Stimulated activated memory B cell treated with anti-CD40 and anti-IgM and Interleukin-4, amounts not matched to agents 10 μg/mL and 1 μg/mL and 100 μg/mL, for 72 hours (primary cell): ENCODE measurements at regions not wholly inside any gene's neighbourhood (a gene's known extent, or its start where the extent isn't known, plus 50 kb on each side); places are given as distances from the start of the nearest gene placed in this dataset.

Experiments used
- ATAC-seq: fragments of 150-1000 bp; cut with Tn5 transposase; 2 replicates; pipeline ENCODE4 v1.10.0; 2021
- H3K27ac Mint-ChIP-seq: one replicate; pipeline ENCODE4 v1.8.0; 2022; ENCODE audit warnings: mild to moderate bottlenecking, mixed read lengths
- H3K27me3 Mint-ChIP-seq: one replicate; pipeline ENCODE4 v1.8.0; 2022; ENCODE audit warnings: mixed read lengths
- H3K36me3 Mint-ChIP-seq: one replicate; pipeline ENCODE4 v1.8.0; 2022; ENCODE audit warnings: mixed read lengths
- H3K4me1 Mint-ChIP-seq: one replicate; pipeline ENCODE4 v1.8.0; 2022; ENCODE audit warnings: mixed read lengths
- H3K4me3 Mint-ChIP-seq: one replicate; pipeline ENCODE4 v1.8.0; 2022; ENCODE audit warnings: mild to moderate bottlenecking, moderate library complexity, mixed read lengths
- H3K9me3 Mint-ChIP-seq: one replicate; pipeline ENCODE4 v1.8.0; 2022; ENCODE audit warnings: mixed read lengths

DNA sequence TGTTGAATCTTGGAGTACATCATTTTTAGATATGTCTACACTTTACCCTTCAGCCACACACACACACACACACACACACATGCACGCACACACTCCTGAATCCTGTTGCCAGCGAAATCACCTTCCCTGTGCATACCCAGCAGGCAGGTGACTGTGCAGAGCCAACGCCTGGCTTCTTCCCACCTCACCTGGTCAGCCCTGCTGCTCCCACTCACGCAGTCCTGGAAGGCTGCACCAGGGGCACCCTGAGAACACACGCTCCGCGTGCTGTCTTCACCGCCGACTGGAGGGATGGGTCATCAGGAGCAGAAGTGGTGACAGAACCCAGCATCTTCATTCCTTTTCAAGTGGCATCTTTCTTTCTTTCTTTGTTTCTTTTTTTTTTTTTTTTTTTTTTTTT, 94.6 kb downstream of the TBXT start:
- Mint-ChIP-seq H3K4me3 (no peak overlapping the region), H3K4me1 (no peaks in the 10 kb centered on the region), H3K9me3 (peaks cover 4% of the 10 kb centered on the region), H3K27ac (no peak overlapping the region), H3K27me3 (peaks cover 10% of the 10 kb centered on the region), H3K36me3 (no peaks in the 10 kb centered on the region)
- no peak for ATAC-seq

DNA sequence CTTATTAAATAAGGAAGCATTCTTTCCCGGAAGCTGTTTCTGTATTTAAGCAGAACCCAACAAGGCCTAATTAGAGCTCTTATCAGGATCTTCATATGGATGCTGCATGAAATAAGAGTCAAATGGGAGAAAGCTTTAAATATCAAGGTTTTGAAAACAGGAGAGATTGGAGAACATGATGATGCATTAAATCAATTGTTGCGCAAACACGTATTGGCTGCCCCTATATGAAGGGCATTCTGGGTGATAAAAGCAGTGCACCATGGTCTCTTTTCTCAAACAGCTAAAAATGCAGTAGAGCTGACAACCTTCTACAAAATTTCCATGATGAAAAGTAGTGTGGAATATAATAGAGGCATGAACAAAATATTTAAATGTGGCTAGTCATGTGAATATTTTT, 98.9 kb downstream of the TBXT start:
- no peak overlapping the region for H3K27ac Mint-ChIP-seq
- no peak overlapping the region for H3K4me3 Mint-ChIP-seq
- no peaks in the 10 kb centered on the region for H3K4me1 Mint-ChIP-seq
- peaks cover 8% of the 10 kb centered on the region for H3K9me3 Mint-ChIP-seq
- H3K36me3 Mint-ChIP-seq = no peaks in the 10 kb centered on the region
- ATAC-seq = no peak
- H3K27me3 Mint-ChIP-seq = peaks cover 7% of the 10 kb centered on the region

DNA sequence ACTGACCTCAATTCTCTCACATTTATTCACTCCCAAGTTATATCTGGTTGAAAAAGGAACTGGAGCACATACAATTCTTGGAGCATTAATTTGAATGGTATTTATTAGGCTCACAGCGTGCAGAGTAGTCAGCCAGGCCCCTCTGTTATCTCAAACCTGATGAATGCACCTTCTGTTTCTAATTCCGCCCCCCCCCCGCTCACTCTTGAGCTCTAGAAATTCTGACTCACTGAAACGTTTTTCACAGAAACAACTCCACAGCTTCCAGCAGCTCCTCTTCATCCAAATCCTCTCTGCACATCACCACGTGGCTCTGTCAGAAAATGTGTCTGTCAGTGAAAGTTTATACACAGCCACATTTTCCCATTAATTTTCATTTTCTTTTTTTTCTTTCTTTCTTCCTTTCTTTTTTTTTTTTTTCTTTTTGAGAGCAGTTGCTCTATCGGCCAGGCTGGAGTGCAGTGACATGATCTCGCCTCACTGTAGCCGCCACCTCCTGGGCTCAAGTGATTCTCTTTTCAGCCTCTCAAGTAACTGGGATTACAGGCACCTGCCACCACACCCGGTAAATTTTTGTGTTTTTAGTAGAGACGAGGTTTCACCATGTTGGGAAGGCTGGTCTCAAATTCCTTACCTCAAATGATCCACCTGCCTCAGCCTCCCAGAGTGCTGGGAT, 109.4 kb downstream of the TBXT start:
- Mint-ChIP-seq H3K4me1 (no peaks in the 10 kb centered on the region), H3K27ac (no peak overlapping the region), H3K36me3 (no peaks in the 10 kb centered on the region), H3K9me3 (peaks cover 14% of the 10 kb centered on the region), H3K4me3 (no peak overlapping the region), H3K27me3 (peaks cover 15% of the 10 kb centered on the region)
- no peak for ATAC-seq

DNA sequence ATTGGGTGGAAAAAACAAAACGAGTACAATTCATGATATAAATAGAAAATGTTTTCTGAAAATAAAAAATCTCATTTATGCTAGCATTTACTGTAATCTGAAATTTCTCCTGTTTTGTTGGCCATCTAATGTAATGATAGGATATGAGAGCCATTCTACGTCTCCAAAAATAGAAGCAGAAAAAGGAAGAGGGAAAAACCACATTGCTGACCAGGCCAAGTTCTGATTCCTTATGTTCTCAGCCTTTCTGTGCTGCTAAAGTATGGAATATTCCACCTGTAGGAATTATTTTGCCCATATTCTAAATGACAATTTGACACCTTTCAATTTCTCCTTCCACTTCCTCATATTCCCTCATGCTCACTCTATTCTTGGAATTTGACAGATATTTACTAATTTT, 110.2 kb downstream of the TBXT start:
- no peak for ATAC-seq
- Mint-ChIP-seq H3K27ac (no peak overlapping the region), H3K4me1 (no peaks in the 10 kb centered on the region)

DNA sequence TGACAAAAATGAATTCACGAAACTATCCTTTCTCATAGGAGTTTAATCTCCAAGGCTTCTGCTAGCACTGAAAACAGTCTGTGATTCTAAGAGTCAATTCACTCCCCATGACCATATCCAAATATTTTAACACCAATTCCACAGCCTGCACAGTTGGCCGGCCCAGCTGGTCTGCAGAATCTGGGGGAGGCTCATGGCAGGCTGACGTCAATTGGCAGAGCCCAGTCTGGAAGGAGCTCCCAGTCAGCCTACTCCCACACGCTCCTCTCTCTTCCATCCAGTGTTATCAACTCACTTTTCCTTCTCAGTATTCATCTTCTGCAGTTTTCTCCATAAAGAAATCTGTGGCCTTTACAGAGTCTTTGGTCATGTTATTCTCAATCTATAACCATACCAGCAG, 111.0 kb downstream of the TBXT start:
- no peak overlapping the region for H3K27ac Mint-ChIP-seq
- H3K4me3 Mint-ChIP-seq = no peak overlapping the region
- no peaks in the 10 kb centered on the region for H3K4me1 Mint-ChIP-seq
- ATAC-seq = no peak
- no peaks in the 10 kb centered on the region for H3K36me3 Mint-ChIP-seq
- peaks cover 15% of the 10 kb centered on the region for H3K27me3 Mint-ChIP-seq
- H3K9me3 Mint-ChIP-seq = peaks cover 19% of the 10 kb centered on the region

More for the DNA sequence above, 110.2 kb downstream of the TBXT start:
- Mint-ChIP-seq H3K4me3 (no peak overlapping the region), H3K27me3 (peaks cover 15% of the 10 kb centered on the region), H3K36me3 (no peaks in the 10 kb centered on the region), H3K9me3 (peaks cover 14% of the 10 kb centered on the region)

DNA sequence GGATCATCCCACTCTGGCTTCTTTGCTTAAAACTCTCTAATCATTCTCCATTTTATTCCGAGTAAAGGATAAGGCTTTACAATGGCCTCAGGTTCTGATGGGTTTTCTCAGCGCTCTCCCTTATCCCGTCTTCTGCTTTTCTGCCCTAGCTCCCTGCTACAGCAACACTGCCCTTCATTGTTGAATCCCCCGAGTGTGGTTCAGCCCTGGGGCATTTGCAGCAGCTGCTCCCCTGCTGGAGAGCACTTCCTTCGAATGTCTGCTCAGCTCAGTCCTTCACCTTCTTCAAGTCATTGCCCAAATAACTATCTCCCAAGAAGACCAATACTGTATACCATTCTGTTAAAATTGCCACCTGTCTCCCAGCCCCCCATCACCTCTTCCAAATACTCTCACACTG, 111.8 kb downstream of the TBXT start:
- Mint-ChIP-seq H3K36me3 (no peaks in the 10 kb centered on the region), H3K9me3 (peaks cover 21% of the 10 kb centered on the region), H3K4me1 (no peaks in the 10 kb centered on the region), H3K27me3 (peaks cover 15% of the 10 kb centered on the region), H3K27ac (no peak overlapping the region), H3K4me3 (no peak overlapping the region)
- ATAC-seq = no peak

DNA sequence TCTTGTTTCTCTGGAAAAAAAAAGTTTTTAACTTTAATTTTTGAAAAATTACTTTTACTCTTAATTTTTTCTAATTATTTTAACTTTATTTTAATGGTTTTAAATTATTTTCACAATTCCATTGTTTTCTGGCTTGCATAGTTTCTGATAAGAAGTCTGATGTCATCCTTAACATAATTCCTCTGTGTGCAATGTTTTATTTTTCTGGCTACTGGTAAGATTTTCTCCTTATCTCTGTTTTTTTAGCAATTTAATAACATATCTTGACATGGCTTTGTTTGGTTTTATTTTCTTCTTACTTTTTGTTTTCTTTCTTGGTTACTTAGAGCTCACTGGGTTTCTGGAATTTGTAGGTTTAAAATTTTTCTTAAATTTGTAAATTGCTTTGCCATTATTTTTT, 114.8 kb downstream of the TBXT start:
- ATAC-seq = no peak
- no peaks in the 10 kb centered on the region for H3K36me3 Mint-ChIP-seq
- H3K27ac Mint-ChIP-seq = no peak overlapping the region
- peaks cover 21% of the 10 kb centered on the region for H3K9me3 Mint-ChIP-seq
- H3K4me3 Mint-ChIP-seq = no peak overlapping the region
- no peaks in the 10 kb centered on the region for H3K4me1 Mint-ChIP-seq
- H3K27me3 Mint-ChIP-seq = peaks cover 14% of the 10 kb centered on the region

DNA sequence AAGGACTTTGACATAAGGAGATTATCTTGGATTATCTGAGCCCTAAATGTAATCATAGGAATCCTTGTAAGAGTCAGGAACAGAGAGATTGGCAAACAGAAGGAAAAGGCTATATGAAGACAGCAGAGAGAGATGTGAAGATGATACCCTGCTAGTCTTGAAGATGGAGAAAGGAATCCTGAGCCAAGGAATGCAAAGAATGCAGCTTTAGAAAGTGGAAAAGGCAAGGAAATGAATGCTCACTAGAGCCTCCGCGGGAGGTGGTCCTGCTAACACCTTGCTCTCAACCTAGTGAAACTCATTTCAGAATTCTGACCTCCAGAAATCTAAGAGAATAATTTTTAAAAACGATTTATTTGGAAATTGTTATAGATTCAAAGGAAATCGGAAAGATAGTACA, 117.1 kb downstream of the TBXT start:
- Mint-ChIP-seq H3K4me3 (no peak overlapping the region), H3K9me3 (peaks cover 14% of the 10 kb centered on the region), H3K4me1 (no peaks in the 10 kb centered on the region), H3K27me3 (peaks cover 9% of the 10 kb centered on the region), H3K27ac (no peak overlapping the region), H3K36me3 (no peaks in the 10 kb centered on the region)
- ATAC-seq = no peak

DNA sequence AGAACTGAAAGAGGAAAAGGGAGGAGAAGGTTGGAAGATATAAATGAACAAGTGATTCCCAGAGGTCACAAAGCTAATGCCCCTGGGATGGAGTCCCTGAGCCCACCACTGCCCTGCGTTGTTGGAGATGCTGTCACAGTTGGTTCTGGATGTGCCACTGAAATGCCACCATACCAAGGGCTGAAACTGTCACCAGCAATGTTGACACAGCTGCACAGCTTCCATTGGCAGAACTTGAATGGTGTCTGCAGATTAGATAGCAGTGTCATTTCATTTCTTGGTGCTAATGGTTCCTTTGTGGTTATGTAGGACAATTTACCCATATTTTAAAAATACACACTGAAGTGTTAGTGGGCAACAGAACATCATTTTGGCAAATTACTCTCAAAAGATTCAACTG, 120.7 kb downstream of the TBXT start:
- H3K27me3 Mint-ChIP-seq = peaks cover 17% of the 10 kb centered on the region
- no peak for ATAC-seq
- no peaks in the 10 kb centered on the region for H3K4me1 Mint-ChIP-seq
- no peak overlapping the region for H3K4me3 Mint-ChIP-seq
- H3K36me3 Mint-ChIP-seq = no peaks in the 10 kb centered on the region
- H3K9me3 Mint-ChIP-seq = peaks cover 5% of the 10 kb centered on the region
- H3K27ac Mint-ChIP-seq = no peak overlapping the region

DNA sequence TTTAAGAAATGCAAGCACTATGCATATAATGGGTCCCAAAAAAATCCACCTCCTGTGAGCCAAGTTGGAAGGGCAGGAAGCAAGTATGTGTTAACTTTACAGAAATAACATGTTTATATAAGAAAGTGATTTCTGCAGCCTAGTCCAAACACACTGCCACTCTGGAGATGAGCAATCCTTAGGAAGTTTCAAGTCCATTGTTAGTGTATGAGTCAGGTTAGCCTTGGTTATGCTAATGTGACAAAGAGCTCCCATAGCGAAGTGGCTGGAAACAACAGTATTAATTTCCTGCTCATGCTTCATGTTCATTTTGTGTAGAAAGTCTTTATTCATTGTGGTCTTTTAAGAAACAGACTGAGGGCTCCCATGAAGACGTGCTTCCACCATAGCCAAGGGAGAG, 121.4 kb downstream of the TBXT start:
- Mint-ChIP-seq H3K27ac (no peak overlapping the region), H3K4me1 (no peaks in the 10 kb centered on the region), H3K27me3 (peaks cover 17% of the 10 kb centered on the region), H3K4me3 (no peak overlapping the region), H3K9me3 (no peaks in the 10 kb centered on the region), H3K36me3 (no peaks in the 10 kb centered on the region)
- ATAC-seq = no peak

DNA sequence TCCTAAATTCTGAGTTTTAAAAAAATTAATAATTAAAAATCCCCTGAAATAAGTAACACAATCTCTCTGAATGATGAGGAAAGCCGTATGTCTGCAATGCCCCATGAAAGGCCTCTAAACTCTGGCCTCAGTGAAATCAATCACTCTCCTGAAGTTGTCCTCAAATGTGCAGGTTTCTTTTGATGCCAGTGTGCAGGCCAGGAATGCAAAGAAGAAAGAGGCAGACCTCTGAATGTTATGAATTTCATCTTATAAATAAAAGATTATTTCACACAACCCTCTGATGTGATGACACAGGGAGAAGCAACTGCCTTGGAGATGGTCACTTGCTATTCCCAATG, 121.8 kb downstream of the TBXT start:
- no peaks in the 10 kb centered on the region for H3K9me3 Mint-ChIP-seq
- ATAC-seq = no peak
- H3K36me3 Mint-ChIP-seq = no peaks in the 10 kb centered on the region
- no peak overlapping the region for H3K27ac Mint-ChIP-seq
- no peak overlapping the region for H3K4me3 Mint-ChIP-seq
- no peaks in the 10 kb centered on the region for H3K4me1 Mint-ChIP-seq
- peaks cover 17% of the 10 kb centered on the region for H3K27me3 Mint-ChIP-seq

DNA sequence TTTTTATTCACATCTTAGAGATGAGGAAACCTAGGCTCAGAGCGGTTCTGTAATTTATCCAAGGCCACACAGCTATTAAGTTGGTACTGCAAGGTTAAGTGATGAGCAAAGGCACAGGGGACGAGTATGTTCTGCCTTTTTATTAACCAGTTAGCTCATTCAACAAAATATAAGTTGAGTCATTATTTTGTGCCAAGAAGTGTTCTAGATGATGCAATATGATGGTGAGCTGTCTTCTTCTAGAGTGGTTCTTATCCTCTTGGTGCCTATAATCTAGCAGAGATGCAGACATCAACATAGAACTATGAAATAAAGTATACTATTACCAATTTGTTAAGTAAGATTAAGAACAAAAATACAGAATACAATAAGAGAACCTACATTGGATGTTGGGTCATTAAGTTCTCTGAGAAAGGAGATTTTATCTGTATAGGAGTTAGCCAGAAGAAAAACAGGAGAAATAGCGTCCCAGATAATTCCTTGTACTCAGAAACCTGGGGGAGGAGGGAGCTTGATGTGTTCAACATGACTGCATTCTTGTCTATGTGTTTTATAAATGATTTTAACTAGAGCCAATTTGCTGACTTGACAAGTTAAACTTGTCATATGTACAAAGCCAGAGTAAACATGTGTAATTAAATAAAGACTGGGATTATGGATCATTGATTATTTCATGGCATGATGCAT, 122.3 kb downstream of the TBXT start:
- Mint-ChIP-seq H3K27me3 (peaks cover 17% of the 10 kb centered on the region), H3K4me1 (no peaks in the 10 kb centered on the region), H3K36me3 (no peaks in the 10 kb centered on the region), H3K27ac (no peak overlapping the region), H3K9me3 (no peaks in the 10 kb centered on the region), H3K4me3 (no peak overlapping the region)
- ATAC-seq = no peak

DNA sequence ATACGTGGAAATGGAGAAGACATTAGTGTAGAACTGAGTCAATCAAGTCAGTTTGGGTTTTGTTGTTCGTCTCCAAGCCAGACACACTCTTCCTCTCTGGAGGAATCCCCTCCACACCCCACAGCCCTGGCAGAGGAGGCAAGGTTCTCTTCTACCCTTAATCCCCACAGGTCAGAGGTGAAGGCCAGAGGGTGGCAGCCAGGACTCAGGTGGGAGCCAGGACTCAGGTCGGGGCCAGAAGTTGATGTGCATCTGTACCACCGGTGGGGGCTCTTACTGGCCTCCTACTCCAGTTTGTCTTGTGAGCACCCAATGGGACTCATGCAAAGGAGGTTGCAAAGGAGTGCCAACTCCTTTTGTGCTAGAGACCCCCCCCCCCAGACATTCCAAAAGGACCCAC, 126.4 kb downstream of the TBXT start:
- peaks cover 20% of the 10 kb centered on the region for H3K9me3 Mint-ChIP-seq
- H3K27me3 Mint-ChIP-seq = peaks cover 8% of the 10 kb centered on the region
- H3K4me3 Mint-ChIP-seq = no peak overlapping the region
- H3K27ac Mint-ChIP-seq = no peak overlapping the region
- ATAC-seq = no peak
- H3K36me3 Mint-ChIP-seq = no peaks in the 10 kb centered on the region
- no peaks in the 10 kb centered on the region for H3K4me1 Mint-ChIP-seq

DNA sequence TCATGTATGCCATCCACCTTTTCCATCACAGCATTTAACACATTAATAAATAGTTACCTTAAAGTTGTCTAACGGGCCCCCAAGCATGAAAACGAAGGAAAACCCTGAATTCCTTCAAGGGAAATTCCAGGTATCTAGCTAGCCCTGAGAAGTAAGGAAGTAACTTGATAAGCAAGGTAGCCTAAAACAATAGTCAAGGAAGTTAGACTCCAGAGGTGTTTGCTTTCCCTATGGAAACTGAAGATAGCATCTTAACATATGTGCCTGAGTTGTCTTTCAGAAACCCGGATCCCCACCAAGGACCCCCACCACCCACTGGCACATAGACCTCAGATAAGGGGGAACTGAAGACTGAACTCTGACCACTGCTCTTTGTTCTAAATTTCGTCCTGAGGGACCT, 127.4 kb downstream of the TBXT start:
- H3K4me1 Mint-ChIP-seq = no peaks in the 10 kb centered on the region
- no peak overlapping the region for H3K27ac Mint-ChIP-seq
- peaks cover 20% of the 10 kb centered on the region for H3K9me3 Mint-ChIP-seq
- no peak for ATAC-seq
- H3K4me3 Mint-ChIP-seq = no peak overlapping the region
- peaks cover 8% of the 10 kb centered on the region for H3K27me3 Mint-ChIP-seq
- no peaks in the 10 kb centered on the region for H3K36me3 Mint-ChIP-seq

DNA sequence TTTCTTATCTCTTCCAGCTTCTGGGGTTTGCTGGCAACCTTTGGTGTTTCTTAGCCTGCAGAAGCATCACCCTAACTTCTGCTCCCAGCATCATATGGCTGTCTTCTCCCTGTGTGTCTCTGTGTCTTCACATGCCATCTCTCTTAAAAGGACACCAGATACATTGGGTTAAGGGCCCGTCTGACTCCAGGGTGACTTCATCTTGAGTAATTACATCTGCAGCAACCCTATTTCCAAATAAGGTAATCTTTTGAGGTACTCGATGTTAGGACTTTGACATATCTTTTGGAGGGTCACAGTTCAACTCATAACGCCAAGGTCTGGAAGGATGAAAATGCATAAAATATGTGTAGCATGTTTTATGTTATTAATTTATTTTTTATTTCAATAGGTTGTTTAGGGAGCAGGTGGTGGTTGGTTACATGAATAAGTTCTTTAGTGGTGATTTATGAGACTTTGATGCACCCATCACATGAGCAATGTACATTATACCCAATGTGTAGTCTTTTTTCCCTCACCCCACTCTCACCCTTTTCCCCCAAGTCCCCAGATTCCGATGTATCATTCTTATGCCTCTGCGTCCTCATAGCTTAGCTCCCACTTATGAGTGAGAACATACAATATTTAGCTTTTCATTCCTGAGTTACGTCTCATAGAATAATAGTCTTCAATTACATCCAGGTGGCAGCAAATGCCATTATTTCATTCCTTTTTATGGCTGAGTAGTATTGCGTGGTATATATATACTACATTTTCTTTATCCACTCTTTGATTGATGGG, 131.1 kb downstream of the TBXT start:
- H3K9me3 Mint-ChIP-seq = peaks cover 20% of the 10 kb centered on the region

More for the DNA sequence above, 131.1 kb downstream of the TBXT start:
- Mint-ChIP-seq H3K27me3 (peaks cover 9% of the 10 kb centered on the region), H3K4me3 (no peak overlapping the region), H3K27ac (no peak overlapping the region), H3K4me1 (no peaks in the 10 kb centered on the region), H3K36me3 (no peaks in the 10 kb centered on the region)
- ATAC-seq = no peak
